ENCODE measurements at regions not wholly inside any gene's neighbourhood (a gene's known extent, or its start where the extent isn't known, plus 50 kb on each side); places are given as distances from the start of the nearest gene placed in this dataset.
"Not testable (repeated sequence)": the region's sequence is repeated elsewhere in the genome, so short reads cannot be mapped to it uniquely, and the experiment has no call there.

DNA sequence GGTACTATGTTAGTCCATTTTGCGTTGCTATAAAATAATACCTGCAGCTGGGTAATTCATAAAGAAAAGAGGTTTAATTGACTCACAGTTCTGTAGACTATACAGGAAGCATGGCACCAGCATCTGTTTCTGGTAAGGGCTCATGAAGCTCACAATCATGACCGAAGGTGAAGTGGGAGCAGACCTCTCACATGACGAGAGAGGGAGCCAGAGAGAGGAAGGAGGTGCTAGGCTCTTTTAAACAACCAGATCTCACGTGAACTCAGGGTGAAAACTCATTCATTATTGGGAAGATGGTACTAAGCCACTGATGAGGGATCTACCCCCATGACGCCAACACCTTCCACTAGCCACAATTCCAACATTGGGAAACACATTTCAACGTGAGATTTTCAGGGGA lies 301.7 kb upstream of the MDFIC2 start:
- no peak overlapping the region for H3K4me3 ChIP-seq (ENCODE audit: low read depth, low read length)
- TF ChIP-seq, protein P1, sequence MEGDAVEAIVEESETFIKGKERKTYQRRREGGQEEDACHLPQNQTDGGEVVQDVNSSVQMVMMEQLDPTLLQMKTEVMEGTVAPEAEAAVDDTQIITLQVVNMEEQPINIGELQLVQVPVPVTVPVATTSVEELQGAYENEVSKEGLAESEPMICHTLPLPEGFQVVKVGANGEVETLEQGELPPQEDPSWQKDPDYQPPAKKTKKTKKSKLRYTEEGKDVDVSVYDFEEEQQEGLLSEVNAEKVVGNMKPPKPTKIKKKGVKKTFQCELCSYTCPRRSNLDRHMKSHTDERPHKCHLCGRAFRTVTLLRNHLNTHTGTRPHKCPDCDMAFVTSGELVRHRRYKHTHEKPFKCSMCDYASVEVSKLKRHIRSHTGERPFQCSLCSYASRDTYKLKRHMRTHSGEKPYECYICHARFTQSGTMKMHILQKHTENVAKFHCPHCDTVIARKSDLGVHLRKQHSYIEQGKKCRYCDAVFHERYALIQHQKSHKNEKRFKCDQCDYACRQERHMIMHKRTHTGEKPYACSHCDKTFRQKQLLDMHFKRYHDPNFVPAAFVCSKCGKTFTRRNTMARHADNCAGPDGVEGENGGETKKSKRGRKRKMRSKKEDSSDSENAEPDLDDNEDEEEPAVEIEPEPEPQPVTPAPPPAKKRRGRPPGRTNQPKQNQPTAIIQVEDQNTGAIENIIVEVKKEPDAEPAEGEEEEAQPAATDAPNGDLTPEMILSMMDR (IDR thresholded peaks at IDR 0.05; ENCODE audit: low read depth, low read length): no peak

DNA sequence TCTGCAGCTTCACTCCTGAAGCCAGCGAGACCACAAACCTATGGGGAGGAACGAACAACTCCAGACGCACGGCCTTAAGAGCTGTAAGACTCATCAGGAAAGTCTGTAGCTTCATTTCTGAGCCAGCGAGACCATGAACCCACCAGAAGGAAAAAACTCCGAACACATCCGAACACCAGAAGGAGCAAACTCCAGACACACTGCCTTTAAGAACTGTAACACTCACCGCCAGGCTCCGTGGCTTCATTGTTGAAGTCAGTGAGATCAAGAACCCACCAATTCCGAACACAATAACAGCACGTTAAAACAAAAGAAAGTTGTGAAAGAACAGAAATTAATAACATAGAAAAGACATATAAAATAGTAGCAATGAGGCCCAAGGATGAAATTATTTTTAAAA lies 300.5 kb upstream of the MDFIC2 start:
- H3K4me3 ChIP-seq (ENCODE audit: low read depth, low read length): no peak overlapping the region
- TF ChIP-seq, protein P1 (IDR thresholded peaks at IDR 0.05; ENCODE audit: low read depth, low read length): no peak

DNA sequence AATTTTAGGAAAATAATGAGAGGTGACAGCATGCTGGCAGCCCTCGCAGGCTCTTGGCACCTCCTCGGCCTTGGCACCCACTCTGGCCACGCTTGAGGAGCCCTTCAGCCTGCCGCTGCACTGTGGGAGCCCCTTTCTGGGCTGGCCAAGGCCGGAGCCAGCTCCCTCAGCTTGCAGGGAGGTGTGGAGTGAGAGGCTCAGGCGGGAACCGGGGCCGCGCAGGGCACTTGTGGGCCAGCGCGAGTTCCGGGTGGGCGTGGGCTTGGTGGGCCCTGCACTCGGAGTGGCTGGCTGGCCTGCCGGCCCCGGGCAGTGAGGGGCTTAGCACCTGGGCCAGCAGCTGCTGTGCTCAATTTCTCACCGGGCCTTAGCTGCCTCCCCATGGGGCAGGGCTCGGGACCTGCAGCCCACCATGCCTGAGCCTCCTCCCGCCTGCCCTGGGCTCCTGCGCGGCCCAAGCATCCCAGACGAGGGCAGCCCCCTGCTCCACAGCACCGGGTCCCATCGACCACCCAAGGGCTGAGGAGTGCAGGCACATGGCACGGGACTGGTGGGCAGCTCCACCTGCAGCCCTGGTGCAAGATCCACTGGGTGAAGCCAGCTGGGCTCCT lies 299.3 kb upstream of the MDFIC2 start:
- H3K4me3 ChIP-seq (ENCODE audit: low read depth, low read length): not testable (repeated sequence)

DNA sequence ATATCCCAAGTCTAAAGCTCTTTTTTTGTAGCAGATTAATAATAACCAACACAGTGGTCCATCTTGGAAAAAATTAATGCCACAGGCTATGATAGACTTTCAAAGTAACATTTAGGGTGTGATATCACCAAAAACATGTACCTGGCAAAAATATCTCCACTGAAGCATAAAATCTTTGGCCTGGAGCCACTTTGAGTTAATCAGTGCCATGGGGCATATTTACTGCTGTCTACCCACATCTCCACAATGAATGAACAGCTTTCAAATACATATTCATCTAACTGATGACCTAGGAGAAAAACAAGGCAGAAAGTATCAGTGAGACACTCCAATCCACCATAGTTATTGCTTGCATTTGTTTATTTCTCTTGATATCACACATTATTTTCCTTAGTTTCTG lies 296.0 kb upstream of the MDFIC2 start:
- TF ChIP-seq, protein P1 (IDR thresholded peaks at IDR 0.05; ENCODE audit: low read depth, low read length): no peak

DNA sequence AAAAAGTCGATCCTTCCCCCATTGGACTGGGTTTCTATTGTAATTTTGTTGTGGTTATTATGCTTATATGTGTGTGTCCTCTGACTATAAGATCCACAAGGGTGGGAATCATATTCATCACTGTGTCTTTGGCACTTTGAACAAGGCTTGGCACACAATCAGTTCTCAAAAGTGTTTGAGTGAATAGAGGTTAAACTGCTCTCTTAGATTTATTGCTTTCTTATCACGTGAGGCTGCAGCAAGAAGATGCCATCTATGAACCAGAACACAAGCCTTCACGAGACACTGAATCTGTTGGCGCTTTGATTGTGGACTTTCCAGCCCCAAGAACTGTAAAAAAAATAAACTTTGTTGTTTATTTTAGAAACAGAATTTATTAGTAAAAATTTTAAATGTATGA lies 295.0 kb upstream of the MDFIC2 start:
- TF ChIP-seq, protein P1 (IDR thresholded peaks at IDR 0.05; ENCODE audit: low read depth, low read length): no peak

More for the DNA sequence above, 296.0 kb upstream of the MDFIC2 start:
- no peak overlapping the region for H3K4me3 ChIP-seq (ENCODE audit: low read depth, low read length)

DNA sequence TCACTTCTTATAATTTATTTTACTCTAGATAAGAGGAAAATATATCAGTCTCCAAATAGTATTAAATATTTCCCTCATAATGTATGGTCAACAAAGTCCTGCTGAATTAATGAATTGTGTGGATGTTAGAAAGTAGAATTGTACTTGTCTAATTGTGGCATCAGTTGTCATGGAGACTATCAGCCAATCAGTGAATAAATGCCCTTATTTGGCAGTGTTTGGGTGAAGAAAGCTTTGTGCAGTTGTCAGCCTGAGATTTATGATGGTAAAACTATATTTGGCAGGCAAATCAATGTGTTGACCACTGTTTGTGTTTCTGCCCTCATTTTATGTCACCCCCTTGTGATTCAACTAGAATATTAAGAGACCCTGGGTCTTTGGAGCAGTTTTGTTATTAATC lies 293.6 kb upstream of the MDFIC2 start:
- TF ChIP-seq, protein P1 (IDR thresholded peaks at IDR 0.05; ENCODE audit: low read depth, low read length): no peak

More for the DNA sequence above, 295.0 kb upstream of the MDFIC2 start:
- H3K4me3 ChIP-seq (ENCODE audit: low read depth, low read length): no peak overlapping the region

DNA sequence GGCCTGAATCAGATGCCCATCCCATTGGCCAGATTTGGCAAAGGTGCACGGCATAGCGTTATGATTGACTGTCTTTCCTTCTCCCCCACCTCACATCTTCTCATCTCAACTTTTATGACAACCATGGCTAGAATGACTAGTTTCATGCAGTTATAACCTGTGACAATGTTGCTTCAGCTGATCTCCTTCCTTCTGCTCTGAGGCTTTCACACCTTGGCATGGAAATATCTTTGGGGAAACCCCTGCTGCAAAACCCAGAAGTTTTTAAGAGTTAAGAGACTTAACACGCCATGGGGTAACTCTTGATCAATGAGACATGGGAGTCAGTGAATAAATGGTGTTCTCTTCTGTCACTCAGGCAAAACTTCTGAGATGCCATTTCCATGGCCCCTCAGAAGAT lies 290.7 kb upstream of the MDFIC2 start:
- H3K4me3 ChIP-seq (ENCODE audit: low read depth, low read length): no peak overlapping the region
- TF ChIP-seq, protein P1 (IDR thresholded peaks at IDR 0.05; ENCODE audit: low read depth, low read length): no peak

More for the DNA sequence above, 293.6 kb upstream of the MDFIC2 start:
- no peak overlapping the region for H3K4me3 ChIP-seq (ENCODE audit: low read depth, low read length)

DNA sequence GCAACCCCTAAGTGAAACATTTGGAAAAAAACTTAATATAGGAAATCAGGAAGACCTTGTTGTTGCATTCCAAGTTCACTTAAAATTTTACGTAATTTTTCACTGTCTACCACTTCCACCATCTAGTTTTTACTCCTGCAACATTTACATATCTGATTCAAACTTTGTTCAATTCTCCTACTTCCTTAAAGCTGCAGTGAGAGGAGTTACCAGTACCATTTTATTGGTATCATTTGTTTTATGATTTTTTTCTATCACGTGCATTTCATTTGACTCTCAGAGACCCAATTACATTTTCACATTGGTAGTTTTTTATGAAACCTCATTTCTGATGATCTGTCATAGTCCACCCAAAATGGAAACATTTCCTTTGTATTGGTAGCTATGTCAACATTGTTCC lies 284.9 kb upstream of the MDFIC2 start:
- H3K4me3 ChIP-seq (ENCODE audit: low read depth, low read length): no peak overlapping the region
- TF ChIP-seq, protein P1 (IDR thresholded peaks at IDR 0.05; ENCODE audit: low read depth, low read length): no peak

Data from WI38 (cell line).